SU-DHL-6 (cell line): ENCODE measurements at regions not wholly inside any gene's neighbourhood (a gene's known extent, or its start where the extent isn't known, plus 50 kb on each side); places are given as distances from the start of the nearest gene placed in this dataset.

ENCODE experiments used
- H2AFZ ChIP-seq: fragments of 200-600 bp; sonication (generic); 2 replicates; pipeline ENCODE4 v1.6.1; 2014; ENCODE audit warnings: low read depth, mild to moderate bottlenecking, moderate library complexity, mixed read lengths, antibody characterized with exemption, low read length; ENCODE audit not compliant: severe bottlenecking
- H3F3A ChIP-seq: fragments of 200-600 bp; shearing (Covaris generic); 2 replicates; pipeline ENCODE4 v1.6.0; 2016; ENCODE audit warnings: antibody characterized with exemption, mild to moderate bottlenecking; ENCODE audit not compliant: insufficient read depth
- H3K27ac ChIP-seq: fragments of 200-600 bp; sonication (generic); 2 replicates; pipeline ENCODE4 v1.5.1; 2016; ENCODE audit warnings: low read depth, mild to moderate bottlenecking, low read length, moderate library complexity, mixed read lengths
- H3K27me3 ChIP-seq: fragments of 200-600 bp; sonication (generic), shearing (Covaris generic); 2 replicates; pipeline ENCODE4 v1.6.0; 2014; ENCODE audit warnings: mild to moderate bottlenecking, low read length
- H3K36me3 ChIP-seq: fragments of 200-600 bp; sonication (generic); 2 replicates; pipeline ENCODE4 v1.6.1; 2014; ENCODE audit warnings: mild to moderate bottlenecking, low read length, mixed read lengths
- H3K4me2 ChIP-seq: fragments of 300-600, 200-600 bp; shearing (Covaris generic), sonication (generic); 2 replicates; pipeline ENCODE4 v1.6.0; 2014; ENCODE audit warnings: low read length, low read depth, mild to moderate bottlenecking; ENCODE audit not compliant: poor library complexity, severe bottlenecking
- H3K4me3 ChIP-seq: fragments of 200-600 bp; sonication (generic); 2 replicates; pipeline ENCODE4 v1.5.1; 2014; ENCODE audit warnings: antibody characterized with exemption, low read length, mild to moderate bottlenecking, mixed read lengths; ENCODE audit not compliant: insufficient read depth, poor library complexity, severe bottlenecking
- H3K79me2 ChIP-seq: fragments of 200-600 bp; sonication (generic); 2 replicates; pipeline ENCODE4 v1.6.1; 2014; ENCODE audit warnings: mild to moderate bottlenecking, low read length, moderate library complexity; ENCODE audit not compliant: insufficient read depth
- H3K9ac ChIP-seq: fragments of 200-600 bp; sonication (generic); 2 replicates; pipeline ENCODE4 v1.7.0; 2014; ENCODE audit warnings: mild to moderate bottlenecking, low read length
- H3K9me2 ChIP-seq: fragments of 200-600 bp; sonication (generic); replicated peaks from 2 replicates; pipeline ENCODE4 v1.6.1; 2014; ENCODE audit warnings: low read length; ENCODE audit not compliant: insufficient read depth
- H3K9me3 ChIP-seq: fragments of 200-600 bp; sonication (generic); 2 replicates; pipeline ENCODE4 v1.6.1; 2014; ENCODE audit warnings: low read length, mixed read lengths; ENCODE audit not compliant: insufficient read depth
- H4K20me1 ChIP-seq: fragments of 200-600 bp; sonication (generic); 2 replicates; pipeline ENCODE4 v1.6.1; 2014; ENCODE audit warnings: low read depth, mild to moderate bottlenecking, antibody characterized with exemption, low read length, moderate library complexity, mixed read lengths
- CTCF ChIP-seq: fragments of 200-600 bp; sonication (generic); IDR thresholded peaks from one replicate; pipeline ENCODE4 v1.5.1; 2017; ENCODE audit warnings: antibody characterized with exemption, mild to moderate bottlenecking, low read length, moderate library complexity; ENCODE audit not compliant: insufficient read depth, poor library complexity, severe bottlenecking
- EZH2phosphoT487 ChIP-seq: fragments of 200-600 bp; sonication (generic), shearing (Covaris generic); conservative IDR thresholded peaks from 2 replicates; pipeline ENCODE4 v1.6.1; 2018; ENCODE audit warnings: mild to moderate bottlenecking, antibody characterized with exemption, low read length, moderate library complexity, mixed read lengths

GRCh38 chr1:30437059-30437576 is 286.3 kb downstream of the MATN1 start:
- Histone ChIP-seq H3K4me3 (no peak overlapping the region), H2AFZ (no peak overlapping the region), H3F3A (no peaks in the 10 kb centered on the region), H4K20me1 (no peaks in the 10 kb centered on the region), H3K36me3 (no peaks in the 10 kb centered on the region), H3K9ac (no peak overlapping the region), H3K4me2 (no peak overlapping the region), H3K27me3 (no peaks in the 10 kb centered on the region), H3K79me2 (no peaks in the 10 kb centered on the region), H3K27ac (no peak overlapping the region), H3K9me3 (no peaks in the 10 kb centered on the region), H3K9me2 (no peaks in the 10 kb centered on the region)
- TF ChIP-seq CTCF, result no peak
- TF ChIP-seq EZH2phosphoT487, result no peak

- H3K36me3 ChIP-seq, result no peaks in the 10 kb centered on the region
- no peak overlapping the region for H3K4me3 ChIP-seq
- H3F3A ChIP-seq, result no peaks in the 10 kb centered on the region
- no peak overlapping the region for H2AFZ ChIP-seq
- no peaks in the 10 kb centered on the region for H3K9me3 ChIP-seq
- no peaks in the 10 kb centered on the region for H4K20me1 ChIP-seq
- no peaks in the 10 kb centered on the region for H3K27me3 ChIP-seq
- no peak for TF ChIP-seq EZH2phosphoT487
- no peak for TF ChIP-seq CTCF
- H3K4me2 ChIP-seq, result no peak overlapping the region
- H3K79me2 ChIP-seq, result no peaks in the 10 kb centered on the region
- H3K27ac ChIP-seq, result no peak overlapping the region
- no peak overlapping the region for H3K9ac ChIP-seq
- H3K9me2 ChIP-seq, result no peaks in the 10 kb centered on the region
These were observed 295.8 kb downstream of the MATN1 start for GRCh38 chr1:30427545-30427944.

GRCh38 chr1:30425046-30425445 is 298.3 kb downstream of the MATN1 start:
- no peaks in the 10 kb centered on the region for H3F3A ChIP-seq
- H3K4me2 ChIP-seq, result no peak overlapping the region
- H2AFZ ChIP-seq, result no peak overlapping the region
- TF ChIP-seq CTCF, result no peak
- TF ChIP-seq EZH2phosphoT487, result no peak
- H3K27me3 ChIP-seq, result no peaks in the 10 kb centered on the region
- H3K79me2 ChIP-seq, result no peaks in the 10 kb centered on the region
- no peaks in the 10 kb centered on the region for H3K9me3 ChIP-seq
- H3K4me3 ChIP-seq, result no peak overlapping the region
- H3K9me2 ChIP-seq, result no peaks in the 10 kb centered on the region
- no peak overlapping the region for H3K27ac ChIP-seq
- no peaks in the 10 kb centered on the region for H4K20me1 ChIP-seq
- H3K36me3 ChIP-seq, result no peaks in the 10 kb centered on the region
- no peak overlapping the region for H3K9ac ChIP-seq
